T follicular helper cell (primary cell): ENCODE measurements at regions not wholly inside any gene's neighbourhood (a gene's known extent, or its start where the extent isn't known, plus 50 kb on each side); places are given as distances from the start of the nearest gene placed in this dataset.
"Not testable (repeated sequence)": the region's sequence is repeated elsewhere in the genome, so short reads cannot be mapped to it uniquely, and the experiment has no call there.

Experiments used
- DNase-seq: peaks from one replicate; pipeline ENCODE4 v3.0.0-alpha.2; 2020; ENCODE audit warnings: low read depth

DNA sequence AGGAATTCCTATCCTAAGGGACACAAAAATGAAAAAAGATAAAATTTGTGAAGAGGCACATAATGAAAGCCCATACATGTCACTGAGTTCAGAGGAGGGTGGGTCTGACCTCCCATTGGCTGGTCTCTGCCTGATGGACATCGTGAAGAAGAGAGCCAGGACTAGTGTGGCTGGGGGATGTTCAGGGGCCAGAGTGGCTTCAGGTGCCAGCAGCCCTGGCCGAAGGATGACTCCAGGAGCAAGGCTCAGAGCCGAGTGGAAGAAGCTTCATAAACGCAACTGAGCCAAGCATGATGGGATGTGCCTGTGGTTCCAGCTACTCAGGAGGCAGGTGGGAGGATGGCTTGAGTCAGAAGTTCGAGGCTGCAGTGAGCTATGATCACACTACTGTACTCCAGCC, 56.9 kb upstream of the ATP5PO start:
- DNase-seq, result no peak

GRCh38 chr21:33971492-33972013, 55.9 kb upstream of the ATP5PO start:
- no peak for DNase-seq

DNA sequence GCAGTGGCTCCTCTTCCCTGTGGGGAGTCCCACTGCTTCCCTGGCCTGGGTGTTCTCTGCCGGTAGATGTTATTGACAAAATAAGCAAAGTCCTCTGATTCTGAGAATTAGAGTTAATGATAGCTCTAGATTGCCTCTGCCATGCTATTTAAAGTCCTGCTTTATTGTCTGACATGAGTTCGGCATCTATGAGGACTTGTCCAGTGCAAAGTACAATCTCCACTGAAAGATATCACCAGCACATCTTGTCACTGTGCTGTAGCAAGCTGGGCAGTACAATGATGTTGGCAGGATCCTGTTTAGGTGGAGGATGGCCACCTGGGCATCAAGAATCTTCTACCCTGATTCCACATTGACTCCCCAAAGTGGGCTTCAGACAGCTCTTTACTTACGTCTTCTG, 54.0 kb upstream of the ATP5PO start:
- DNase-seq, result no peak

DNA sequence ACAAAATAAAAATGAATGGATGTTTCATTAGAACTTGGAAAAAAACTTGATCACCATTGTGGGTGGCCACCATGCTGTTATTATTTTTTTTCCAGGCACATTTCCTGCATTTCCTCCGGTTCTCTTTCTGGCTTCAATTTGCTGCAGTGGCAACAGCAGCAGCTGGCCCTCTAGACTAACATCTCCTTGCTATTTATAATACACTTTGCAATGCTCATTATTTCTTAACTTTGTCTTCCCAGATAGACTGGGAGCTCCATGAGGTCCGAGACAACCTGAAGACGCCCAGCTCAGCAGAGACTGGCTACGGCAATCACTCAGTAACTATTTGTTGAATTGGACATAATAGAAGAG, 53.4 kb upstream of the ATP5PO start:
- no peak for DNase-seq

DNA sequence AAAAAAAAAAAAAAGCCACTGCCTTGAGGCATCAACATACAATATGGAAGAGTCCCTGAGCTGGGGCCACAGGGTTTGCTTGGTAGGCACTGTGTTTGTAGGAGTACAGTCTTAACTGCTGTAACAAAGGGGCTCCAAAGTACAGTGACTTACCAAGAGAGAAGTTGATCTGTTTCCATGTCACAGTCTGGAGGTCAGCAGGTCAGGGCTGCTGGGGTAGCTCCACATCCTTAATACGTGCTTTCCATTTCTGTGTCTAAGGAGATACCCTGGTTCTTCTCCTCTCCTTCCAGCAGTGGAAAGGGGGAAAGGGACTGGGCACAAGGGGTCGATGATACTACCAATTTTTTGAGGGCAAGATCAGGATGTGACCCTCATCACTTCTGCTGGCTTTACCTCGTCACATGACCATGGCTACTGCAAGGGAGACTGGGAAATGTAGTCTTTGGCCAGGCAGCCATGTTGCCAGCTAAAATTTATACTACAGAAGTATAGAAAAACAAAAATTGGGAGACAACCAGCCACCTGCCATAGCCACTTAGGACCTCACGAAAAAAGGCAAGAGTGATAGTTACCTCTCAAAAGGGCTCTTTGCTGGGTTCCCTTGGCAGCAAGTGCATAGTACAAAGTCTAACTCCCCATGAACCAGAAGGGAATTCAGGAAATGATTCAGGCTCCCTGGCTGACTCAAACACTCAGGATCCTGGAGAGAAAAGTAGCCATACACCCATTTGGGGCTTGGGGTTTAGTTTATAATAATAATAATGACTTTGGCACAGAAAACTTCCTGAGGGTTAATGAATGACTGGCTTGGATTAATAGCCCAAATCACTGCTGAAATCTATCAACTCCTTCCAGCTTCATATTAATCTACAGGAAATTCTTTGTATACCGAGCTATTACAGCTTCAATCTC, 52.7 kb upstream of the ATP5PO start:
- DNase-seq, result no peak

DNA sequence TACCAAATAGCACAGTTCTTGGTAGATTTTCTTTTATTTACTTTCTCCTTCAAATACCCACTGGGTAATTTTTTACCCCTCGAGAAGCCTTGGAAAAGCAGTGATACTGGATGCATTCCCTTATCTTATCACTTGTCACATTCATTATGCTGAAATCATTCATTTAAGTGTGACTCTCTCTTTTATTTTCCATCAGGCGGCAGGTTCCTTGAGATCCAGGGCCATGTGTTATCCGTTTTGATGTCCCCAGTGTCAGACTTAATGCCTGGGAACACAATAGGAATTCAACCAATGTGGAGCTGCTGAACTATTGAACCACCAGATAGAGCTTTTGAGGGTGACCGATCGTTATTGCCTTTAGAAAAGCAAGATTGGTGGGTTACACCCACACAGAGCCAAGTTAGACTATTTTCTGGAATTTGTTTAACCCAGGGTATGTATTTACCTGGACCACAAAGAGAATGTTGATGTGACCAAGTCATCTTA, 51.5 kb upstream of the ATP5PO start:
- no peak for DNase-seq

GRCh38 chr21:33966324-33966949, 50.8 kb upstream of the ATP5PO start:
- no peak for DNase-seq

GRCh38 chr21:33965662-33966061, 50.1 kb upstream of the ATP5PO start:
- not testable (repeated sequence) for DNase-seq
